ENCODE measurements at regions not wholly inside any gene's neighbourhood (a gene's known extent, or its start where the extent isn't known, plus 50 kb on each side); places are given as distances from the start of the nearest gene placed in this dataset.
"Not testable (repeated sequence)": the region's sequence is repeated elsewhere in the genome, so short reads cannot be mapped to it uniquely, and the experiment has no call there.

GRCh38 chr1:64318428-64318827 is 115.0 kb downstream of the UBE2U start:
- H3K4me3 ChIP-seq (ENCODE audit: low read length) = no peak overlapping the region
- no peak for DNase-seq (ENCODE audit: low read depth, low spot score)

DNA sequence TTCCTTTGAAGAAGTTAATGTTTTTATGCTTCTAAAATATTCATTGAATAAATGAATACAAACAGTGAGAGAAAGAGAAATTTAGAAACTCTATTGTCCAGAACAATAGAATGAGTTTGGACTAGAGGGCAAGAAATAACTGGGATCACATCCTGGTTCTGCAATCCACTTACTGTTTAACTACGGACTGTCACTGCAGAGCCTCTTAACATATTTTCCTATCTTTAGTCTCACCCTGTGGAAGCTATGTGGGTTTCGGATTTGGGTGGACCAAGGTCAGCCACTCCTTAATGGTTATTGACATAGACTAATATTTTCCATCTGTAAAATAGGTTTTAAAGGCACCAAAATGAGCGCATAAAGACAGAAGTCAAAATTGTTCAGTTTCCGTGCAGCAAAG is 116.6 kb downstream of the UBE2U start:
- no peak for DNase-seq (ENCODE audit: low read depth, low spot score)
- H3K4me3 ChIP-seq (ENCODE audit: low read length) = no peak overlapping the region

GRCh38 chr1:64320470-64320869 is 117.0 kb downstream of the UBE2U start:
- H3K4me3 ChIP-seq (ENCODE audit: low read length) = no peak overlapping the region
- no peak for DNase-seq (ENCODE audit: low read depth, low spot score)

DNA sequence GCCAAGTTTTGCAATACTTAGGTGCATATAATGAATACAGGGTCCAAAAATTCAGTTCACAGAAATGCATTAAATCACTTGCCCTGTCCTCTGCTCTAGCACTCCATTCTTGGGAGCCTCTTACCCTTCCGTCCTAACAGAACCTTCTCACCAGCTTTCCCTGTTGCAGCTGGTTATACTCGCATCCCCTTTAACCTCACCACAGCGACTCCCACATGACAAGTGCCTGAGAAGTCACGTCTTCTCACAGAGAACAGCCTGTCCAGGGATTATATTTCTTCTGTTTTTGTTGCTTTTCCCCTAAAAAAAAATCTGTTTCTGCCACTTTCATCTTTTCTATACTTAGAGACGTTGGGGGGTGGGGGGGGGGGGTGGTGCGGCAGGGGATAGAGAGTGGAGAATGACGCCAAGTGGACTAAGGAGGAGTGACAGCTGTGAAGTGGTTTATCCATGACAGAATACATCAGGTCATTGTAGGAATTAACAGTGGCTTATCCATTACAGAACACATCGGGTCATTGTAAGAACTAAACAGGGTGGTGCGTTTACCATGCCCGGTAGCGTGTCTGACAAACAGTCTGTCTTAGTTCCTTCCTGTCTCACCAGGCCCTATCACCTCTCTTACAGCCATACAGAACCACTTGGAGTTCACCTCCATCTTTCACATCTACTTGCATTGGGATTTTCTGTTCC is 117.6 kb downstream of the UBE2U start:
- no peak for DNase-seq (ENCODE audit: low read depth, low spot score)
- H3K4me3 ChIP-seq (ENCODE audit: low read length) = no peak overlapping the region

DNA sequence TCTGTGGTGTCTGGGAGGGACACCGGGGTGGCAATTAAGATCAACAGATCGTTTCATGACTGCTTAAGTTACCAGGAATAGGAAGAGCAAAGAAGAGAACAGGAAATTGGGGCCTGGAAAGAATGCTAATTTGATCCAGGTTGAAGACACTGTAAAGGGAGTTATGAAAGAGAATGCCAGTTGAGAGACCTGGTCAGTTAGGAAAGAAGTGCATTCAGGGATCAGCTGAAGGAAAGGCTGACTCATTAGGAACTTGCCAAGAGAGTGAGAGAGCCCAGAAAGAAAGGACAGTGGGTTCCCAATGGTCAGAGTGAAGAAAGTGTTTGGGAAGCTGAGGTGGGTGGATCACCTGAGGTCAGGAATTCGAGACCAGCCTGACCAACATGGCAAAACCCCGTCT is 119.6 kb downstream of the UBE2U start:
- no peak for DNase-seq (ENCODE audit: low read depth, low spot score)
- no peak overlapping the region for H3K4me3 ChIP-seq (ENCODE audit: low read length)

GRCh38 chr1:64323882-64324281 is 120.5 kb downstream of the UBE2U start:
- DNase-seq (ENCODE audit: low read depth, low spot score) = no peak
- H3K4me3 ChIP-seq (ENCODE audit: low read length) = no peak overlapping the region

DNA sequence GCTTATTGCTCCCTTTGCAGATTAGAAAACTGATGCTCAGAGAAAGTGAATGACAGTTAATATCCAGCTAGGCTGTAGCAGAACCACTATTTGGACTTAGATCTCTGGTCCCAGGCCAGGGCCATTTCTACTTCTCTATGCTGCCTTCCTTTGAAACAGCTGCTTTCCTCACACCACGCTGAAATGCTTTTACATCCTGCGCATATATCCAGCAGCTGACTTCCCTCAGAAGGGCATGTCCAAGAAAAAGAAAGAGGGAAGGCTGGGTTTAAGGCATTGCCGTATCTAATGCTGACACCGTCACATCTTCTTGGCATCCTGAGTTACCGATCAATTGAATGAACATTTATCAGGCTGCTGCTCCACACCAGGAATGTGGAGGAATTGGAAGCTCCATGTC is 122.4 kb downstream of the UBE2U start:
- H3K4me3 ChIP-seq (ENCODE audit: low read length) = no peak overlapping the region
- no peak for DNase-seq (ENCODE audit: low read depth, low spot score)

GRCh38 chr1:64327119-64327518 is 123.7 kb downstream of the UBE2U start:
- DNase-seq (ENCODE audit: low read depth, low spot score) = no peak
- no peak overlapping the region for H3K4me3 ChIP-seq (ENCODE audit: low read length)

GRCh38 chr1:64328193-64328592 is 124.8 kb downstream of the UBE2U start:
- H3K4me3 ChIP-seq (ENCODE audit: low read length) = no peak overlapping the region
- no peak for DNase-seq (ENCODE audit: low read depth, low spot score)

DNA sequence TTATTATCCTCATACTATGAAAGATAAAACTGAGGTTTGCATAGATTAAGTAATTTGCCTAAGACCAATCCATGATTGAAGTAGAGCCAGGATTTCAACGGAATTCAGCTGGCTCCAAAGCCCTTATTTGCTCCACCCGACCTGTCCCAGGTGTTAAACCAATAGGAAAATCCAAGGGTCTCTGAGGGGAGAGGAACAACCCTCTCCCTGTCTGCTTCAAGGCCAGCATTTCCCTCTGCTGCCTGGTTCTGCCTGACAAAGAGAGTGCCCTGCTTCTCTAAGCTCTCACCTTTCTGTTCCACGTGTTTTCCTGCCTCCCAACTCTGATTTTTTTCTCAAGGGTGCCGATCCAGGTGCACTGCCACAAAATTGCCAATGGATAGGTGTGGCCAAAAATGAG is 127.4 kb downstream of the UBE2U start:
- H3K4me3 ChIP-seq (ENCODE audit: low read length) = no peak overlapping the region
- no peak for DNase-seq (ENCODE audit: low read depth, low spot score)

GRCh38 chr1:64335636-64336035 is 132.2 kb downstream of the UBE2U start:
- no peak overlapping the region for H3K4me3 ChIP-seq (ENCODE audit: low read length)
- no peak for DNase-seq (ENCODE audit: low read depth, low spot score)

DNA sequence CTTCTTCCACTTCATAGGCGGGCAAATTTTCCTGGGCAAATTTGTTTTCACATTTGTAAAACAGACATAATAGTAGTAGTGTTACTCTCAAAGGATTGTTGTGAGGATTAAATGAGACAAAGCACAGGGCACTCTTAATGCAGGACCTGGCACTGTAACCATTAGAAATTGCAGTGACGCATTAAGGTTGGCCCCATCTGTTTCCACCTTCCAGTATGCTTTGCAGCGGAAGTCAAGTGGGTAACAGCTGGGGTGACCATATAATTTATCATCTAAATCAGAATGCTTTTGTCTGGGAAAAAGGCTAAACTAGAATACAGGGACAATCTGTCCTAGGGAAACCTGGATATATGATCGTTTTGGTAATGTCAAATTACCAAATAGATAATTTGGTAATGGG is 132.5 kb upstream of the CACHD1 start:
- DNase-seq (ENCODE audit: low read depth, low spot score) = no peak

GRCh38 chr1:64337926-64338325 is 132.0 kb upstream of the CACHD1 start:
- no peak for DNase-seq (ENCODE audit: low read depth, low spot score)
- H3K4me3 ChIP-seq (ENCODE audit: low read length) = no peak overlapping the region

More for the DNA sequence above, 132.5 kb upstream of the CACHD1 start:
- H3K4me3 ChIP-seq (ENCODE audit: low read length) = no peak overlapping the region

GRCh38 chr1:64340361-64340760 is 129.6 kb upstream of the CACHD1 start:
- no peak for DNase-seq (ENCODE audit: low read depth, low spot score)
- no peak overlapping the region for H3K4me3 ChIP-seq (ENCODE audit: low read length)

- no peak overlapping the region for H3K4me3 ChIP-seq (ENCODE audit: low read length)
- DNase-seq (ENCODE audit: low read depth, low spot score) = no peak
Measured at GRCh38 chr1:64343105-64343822, 126.7 kb upstream of the CACHD1 start.

DNA sequence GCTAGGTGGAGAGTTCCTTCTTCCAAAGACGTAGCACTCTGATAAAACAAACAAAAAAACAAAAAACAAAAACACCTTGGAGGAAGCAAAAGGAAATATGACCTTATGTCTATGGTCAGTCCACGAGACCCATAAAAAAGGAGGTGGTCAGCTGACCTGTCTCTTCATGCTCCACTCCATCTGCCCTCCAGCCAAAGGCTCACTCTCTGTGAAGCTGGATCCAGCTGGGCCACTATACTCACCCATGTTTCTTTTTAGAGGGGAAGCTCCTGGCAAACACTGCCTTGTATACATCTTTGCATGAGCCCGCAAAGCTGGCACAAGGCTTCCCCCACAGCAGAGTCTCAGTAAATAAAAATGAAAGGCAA is 126.1 kb upstream of the CACHD1 start:
- DNase-seq (ENCODE audit: low read depth, low spot score) = no peak
- no peak overlapping the region for H3K4me3 ChIP-seq (ENCODE audit: low read length)

GRCh38 chr1:64348270-64348960 is 121.5 kb upstream of the CACHD1 start:
- H3K4me3 ChIP-seq (ENCODE audit: low read length) = no peak overlapping the region
- DNase-seq (ENCODE audit: low read depth, low spot score) = no peak

DNA sequence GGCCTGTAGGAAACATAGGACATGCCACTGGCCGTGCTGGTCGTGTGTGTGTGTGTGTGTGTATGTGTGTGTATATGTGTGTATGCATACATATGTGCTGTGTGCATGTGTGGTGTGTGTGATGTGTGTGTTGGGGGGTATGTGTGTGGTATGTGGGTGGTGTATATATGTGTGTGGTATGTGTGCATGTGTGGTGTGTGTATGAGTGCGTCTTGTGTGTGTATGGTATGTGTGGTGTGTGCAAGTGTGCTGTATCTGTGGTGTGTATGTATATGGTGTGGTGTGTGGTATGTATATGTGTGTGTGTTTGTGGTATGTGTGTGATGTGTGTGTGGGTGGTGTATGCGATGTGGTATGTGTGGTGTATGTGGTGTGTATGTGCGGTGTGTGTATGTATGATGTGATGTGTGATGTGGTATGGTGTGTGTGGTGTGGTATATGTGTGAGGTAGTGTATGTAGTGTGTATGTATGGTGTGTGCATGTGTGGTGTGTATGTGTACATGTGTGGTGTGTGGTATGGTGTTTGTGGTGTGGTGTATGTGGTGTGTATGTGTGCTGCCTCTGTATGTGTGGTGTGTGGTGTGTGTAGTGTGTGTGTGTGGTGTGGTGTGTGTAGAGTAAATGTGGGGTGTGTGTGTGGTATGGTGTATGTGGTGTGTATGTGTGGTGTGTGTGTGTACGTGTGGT is 120.8 kb upstream of the CACHD1 start:
- no peak overlapping the region for H3K4me3 ChIP-seq (ENCODE audit: low read length)
- DNase-seq (ENCODE audit: low read depth, low spot score) = no peak

DNA sequence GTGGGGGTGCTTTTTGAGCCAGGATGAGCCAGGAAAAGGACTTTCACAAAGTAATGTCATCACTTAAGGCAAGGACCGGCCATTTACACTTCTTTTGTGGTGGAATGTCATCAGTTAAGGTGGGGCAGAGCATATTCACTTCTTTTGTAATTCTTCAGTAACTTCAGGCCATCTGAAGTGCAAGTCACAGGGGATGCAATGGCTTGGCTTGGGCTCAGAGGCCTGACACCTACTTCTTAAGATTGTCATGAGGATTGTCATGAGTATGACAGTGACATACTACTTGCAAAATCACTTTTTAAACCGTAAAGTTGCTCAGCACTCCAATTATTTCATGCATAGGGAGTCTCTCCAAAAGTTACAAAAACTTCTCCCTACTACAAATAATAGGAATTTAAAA is 114.4 kb upstream of the CACHD1 start:
- not testable (repeated sequence) for DNase-seq (ENCODE audit: low read depth, low spot score)

More for the DNA sequence above, 114.4 kb upstream of the CACHD1 start:
- not testable (repeated sequence) for H3K4me3 ChIP-seq (ENCODE audit: low read length)
